MCF 10A (cell line): ENCODE measurements at regions not wholly inside any gene's neighbourhood (a gene's known extent, or its start where the extent isn't known, plus 50 kb on each side); places are given as distances from the start of the nearest gene placed in this dataset.

Source experiments
- BruUV-seq: library from RNA; stranded (reverse); fragments of 400-500 nt; replicated peaks from 2 replicates; lab custom pipeline; 2021; lab: Mats Ljungman, UMichigan
- CTCF ChIA-PET: fragments of 300-600 bp; sonication (Branson Sonifier 250); formaldehyde crosslinking; extraction: SDS; loops from one replicate; lab custom pipeline; 2021; ENCODE audit warnings: antibody characterized with exemption, inconsistent platforms; lab: Yijun Ruan, JAX
- POLR2A ChIA-PET: fragments of 300-600, 350-650 bp; sonication (Branson Sonifier 250); formaldehyde crosslinking; extraction: SDS; loops from one replicate; lab custom pipeline; 2020; ENCODE audit warnings: antibody characterized with exemption, inconsistent platforms; lab: Yijun Ruan, JAX
- DNase-seq: peaks from one replicate; pipeline ENCODE4 v3.0.0-alpha.2; 2018; ENCODE audit not compliant: unreplicated experiment
- H3K27ac Mint-ChIP-seq: one replicate; pipeline ENCODE4 v1.8.0; 2022; ENCODE audit warnings: mild to moderate bottlenecking, low read depth, mixed read lengths; ENCODE audit not compliant: unreplicated experiment
- H3K27me3 Mint-ChIP-seq: one replicate; pipeline ENCODE4 v1.8.0; 2022; ENCODE audit warnings: mixed read lengths; ENCODE audit not compliant: insufficient read depth, unreplicated experiment
- H3K36me3 Mint-ChIP-seq: one replicate; pipeline ENCODE4 v1.8.0; 2022; ENCODE audit warnings: mild to moderate bottlenecking, moderate library complexity, mixed read lengths; ENCODE audit not compliant: insufficient read depth, unreplicated experiment
- H3K4me1 Mint-ChIP-seq: one replicate; pipeline ENCODE4 v1.8.0; 2022; ENCODE audit warnings: mixed read lengths; ENCODE audit not compliant: insufficient read depth, unreplicated experiment
- H3K4me3 Mint-ChIP-seq: one replicate; pipeline ENCODE4 v1.8.0; 2022; ENCODE audit warnings: mild to moderate bottlenecking, moderate library complexity, mixed read lengths; ENCODE audit not compliant: unreplicated experiment
- H3K9me3 Mint-ChIP-seq: one replicate; pipeline ENCODE4 v1.8.0; 2022; ENCODE audit warnings: mixed read lengths; ENCODE audit not compliant: unreplicated experiment
- CTCF ChIP-seq: fragments of 200-600 bp; IDR thresholded peaks from one replicate; pipeline ENCODE4 v1.8.0; 2022; ENCODE audit warnings: antibody characterized with exemption, mild to moderate bottlenecking; ENCODE audit not compliant: unreplicated experiment
- intact Hi-C: fragments of 100-400 bp; cut with micrococcal nuclease; formaldehyde crosslinking; loops from 2 replicates; pipeline ENCODE4 v1.14.1; 2022

DNA sequence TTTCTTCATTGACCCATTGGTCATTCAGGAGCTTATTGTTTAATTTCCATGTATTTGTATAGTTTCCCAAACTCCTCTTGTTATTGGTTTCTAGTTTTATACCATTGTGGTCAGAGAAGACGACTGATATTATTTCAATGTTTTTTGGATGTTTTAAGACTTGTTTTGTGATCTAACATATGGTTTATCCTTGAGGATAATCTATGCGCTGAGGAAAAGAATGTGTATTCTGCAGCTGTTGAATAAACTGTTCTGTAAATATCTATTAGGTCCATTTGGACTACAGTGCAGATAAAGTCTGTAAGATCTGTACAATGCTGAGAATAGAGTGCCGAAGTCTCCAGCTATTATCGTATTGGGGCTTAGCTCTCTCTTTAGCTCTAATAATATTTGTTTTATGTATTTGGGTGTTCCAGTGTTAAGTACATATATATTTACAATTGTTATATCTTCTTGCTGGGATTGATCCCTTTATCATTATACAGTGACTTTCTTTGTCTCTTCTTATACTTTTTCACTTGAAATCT, 223.3 kb upstream of the ZNF217 start:
- Mint-ChIP-seq H3K27me3 (no peaks in the 10 kb centered on the region), H3K4me1 (peaks cover 12% of the 10 kb centered on the region), H3K4me3 (no peak overlapping the region), H3K27ac (no peak overlapping the region), H3K36me3 (no peaks in the 10 kb centered on the region), H3K9me3 (no peaks in the 10 kb centered on the region)
- intact Hi-C loops = no loop called here
- ChIA-PET CTCF (interaction anchor here (0.5 to 1.6 kb wide), 7 partner anchors 10 to 382 kb away, joined by 3 to 6 read pairs (median 4); no protein-coding TSS in a partner anchor), POLR2A (interaction anchor here (0.6 to 2.6 kb wide), 8 partner anchors 8 to 195 kb away, joined by 3 to 11 read pairs (median 4); no protein-coding TSS in a partner anchor)
- no peak for DNase-seq
- no peak for TF ChIP-seq CTCF
- BruUV-seq = no TSS peak

GRCh38 chr20:53815509-53815908, 221.9 kb upstream of the ZNF217 start:
- Mint-ChIP-seq H3K27me3 (no peaks in the 10 kb centered on the region), H3K9me3 (no peaks in the 10 kb centered on the region), H3K36me3 (no peaks in the 10 kb centered on the region), H3K4me3 (no peak overlapping the region), H3K4me1 (peaks cover 12% of the 10 kb centered on the region), H3K27ac (no peak overlapping the region)
- POLR2A ChIA-PET = interaction anchor here (1.1 to 1.3 kb wide), 2 partner anchors 9 to 13 kb away, joined by 3 to 4 read pairs; no protein-coding TSS in a partner anchor
- no TSS peak for BruUV-seq
- intact Hi-C loops = no loop called here
- CTCF ChIA-PET = interaction anchor here (0.6 kb wide), 1 partner anchor 652 kb away, joined by 4 read pairs; no protein-coding TSS in a partner anchor
- TF ChIP-seq CTCF = no peak
- DNase-seq = no peak

DNA sequence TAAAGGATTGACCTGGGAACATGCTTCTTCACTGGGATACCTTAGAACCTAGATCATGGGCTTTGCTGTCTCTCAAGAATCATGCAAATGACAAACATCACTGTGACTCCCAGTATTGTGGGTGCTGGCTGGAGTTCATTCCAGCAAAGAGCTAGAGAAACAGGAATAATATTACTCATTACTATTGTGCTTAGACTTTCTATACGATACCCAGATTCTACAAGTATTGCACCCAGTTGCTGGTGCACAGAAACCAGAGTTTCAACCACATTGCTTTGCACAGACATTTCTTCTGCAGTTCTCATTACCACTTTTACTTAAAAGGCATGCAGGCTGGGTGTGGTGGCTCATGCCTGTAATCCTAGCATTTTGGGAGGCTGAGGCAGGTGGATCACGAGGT, 220.4 kb upstream of the ZNF217 start:
- no peaks in the 10 kb centered on the region for H3K9me3 Mint-ChIP-seq
- H3K36me3 Mint-ChIP-seq = no peaks in the 10 kb centered on the region
- BruUV-seq = no TSS peak
- no peaks in the 10 kb centered on the region for H3K27me3 Mint-ChIP-seq
- no peak for TF ChIP-seq CTCF
- no peak overlapping the region for H3K4me3 Mint-ChIP-seq
- intact Hi-C loops = no loop called here
- no peak overlapping the region for H3K27ac Mint-ChIP-seq
- H3K4me1 Mint-ChIP-seq = no peaks in the 10 kb centered on the region
- no peak for DNase-seq
- ChIA-PET CTCF (no interaction called here), POLR2A (interaction anchor here (1.3 kb wide), 1 partner anchor 52 kb away, joined by 3 read pairs; no protein-coding TSS in a partner anchor)

- H3K4me1 Mint-ChIP-seq = no peaks in the 10 kb centered on the region
- no TSS peak for BruUV-seq
- ChIA-PET CTCF (interaction anchor here (0.6 kb wide), 1 partner anchor 8 kb away, joined by 3 read pairs; no protein-coding TSS in a partner anchor), POLR2A (interaction anchor here (1.3 kb wide), 1 partner anchor 52 kb away, joined by 3 read pairs; no protein-coding TSS in a partner anchor)
- DNase-seq = no peak
- H3K9me3 Mint-ChIP-seq = no peaks in the 10 kb centered on the region
- no peaks in the 10 kb centered on the region for H3K36me3 Mint-ChIP-seq
- TF ChIP-seq CTCF = no peak
- intact Hi-C loops = no loop called here
- H3K27ac Mint-ChIP-seq = no peak overlapping the region
- H3K27me3 Mint-ChIP-seq = no peaks in the 10 kb centered on the region
- H3K4me3 Mint-ChIP-seq = no peak overlapping the region
Measured at GRCh38 chr20:53813636-53814035, 220.0 kb upstream of the ZNF217 start.
